Neural cell (in vitro differentiated cells): ENCODE measurements at regions not wholly inside any gene's neighbourhood (a gene's known extent, or its start where the extent isn't known, plus 50 kb on each side); places are given as distances from the start of the nearest gene placed in this dataset.

Experiments used
- H2AFZ ChIP-seq: fragments of 200-600, 300-800 bp; sonication (generic), shearing (Covaris generic); 2 replicates; pipeline ENCODE4 v1.6.0; 2014; ENCODE audit warnings: low read depth, mild to moderate bottlenecking, antibody characterized with exemption, low read length, moderate library complexity
- H3F3A ChIP-seq: fragments of 200-600 bp; shearing (Covaris generic); 2 replicates; pipeline ENCODE4 v1.6.1; 2016; ENCODE audit warnings: mild to moderate bottlenecking, moderate library complexity, mixed read lengths, antibody characterized with exemption, low read length; ENCODE audit not compliant: insufficient read depth, poor library complexity, severe bottlenecking
- H3K27ac ChIP-seq: fragments of 200-600, 300-800 bp; sonication (generic), shearing (Covaris generic); 2 replicates; pipeline ENCODE4 v1.5.1; 2014; ENCODE audit warnings: mild to moderate bottlenecking, low read length, moderate library complexity
- H3K27me3 ChIP-seq: fragments of 300-800, 200-600 bp; sonication (generic), shearing (Covaris generic); 2 replicates; pipeline ENCODE4 v1.6.0; 2014; ENCODE audit warnings: mild to moderate bottlenecking, low read depth, low read length, moderate library complexity; ENCODE audit not compliant: insufficient read depth
- H3K36me3 ChIP-seq: fragments of 300-800, 200-600 bp; sonication (generic), shearing (Covaris generic); 2 replicates; pipeline ENCODE4 v1.5.1; 2014; ENCODE audit warnings: mild to moderate bottlenecking, antibody characterized with exemption, low read length, moderate library complexity; ENCODE audit not compliant: insufficient read depth
- H3K4me2 ChIP-seq: fragments of 300-800, 200-600 bp; sonication (generic), shearing (Covaris generic); 2 replicates; pipeline ENCODE4 v1.6.0; 2014; ENCODE audit warnings: mild to moderate bottlenecking, low read length
- H3K4me3 ChIP-seq: fragments of 300-800, 200-600 bp; sonication (generic), shearing (Covaris generic); 2 replicates; pipeline ENCODE4 v1.5.1; 2014; ENCODE audit warnings: mild to moderate bottlenecking, low read length, moderate library complexity
- H3K79me2 ChIP-seq: fragments of 200-600 bp; shearing (Covaris generic); replicated peaks from 2 replicates; pipeline ENCODE4 v1.6.0; 2014; ENCODE audit warnings: mild to moderate bottlenecking, low read length, moderate library complexity; ENCODE audit not compliant: insufficient read depth
- H3K9ac ChIP-seq: fragments of 300-800, 200-600 bp; sonication (generic), shearing (Covaris generic); 2 replicates; pipeline ENCODE4 v1.6.1; 2016; ENCODE audit warnings: mild to moderate bottlenecking, low read length, mixed read lengths
- H3K9me2 ChIP-seq: fragments of 200-600 bp; shearing (Covaris generic); 2 replicates; pipeline ENCODE4 v1.6.1; 2016; ENCODE audit warnings: mild to moderate bottlenecking, low read length, mixed read lengths; ENCODE audit not compliant: insufficient read depth
- H3K9me3 ChIP-seq: fragments of 200-600, 300-800 bp; sonication (generic), shearing (Covaris generic); 2 replicates; pipeline ENCODE4 v1.6.1; 2016; ENCODE audit warnings: mild to moderate bottlenecking, mixed run types, low read length, moderate library complexity, mixed read lengths
- H4K20me1 ChIP-seq: fragments of 200-600 bp; shearing (Covaris generic); 2 replicates; pipeline ENCODE4 v1.6.1; 2016; ENCODE audit warnings: mild to moderate bottlenecking, mixed run types; ENCODE audit not compliant: insufficient read depth
- CTCF ChIP-seq: fragments of 450-650 bp; IDR thresholded peaks from 2 replicates; pipeline ENCODE4 v1.5.1; 2014; ENCODE audit warnings: antibody characterized with exemption, mild to moderate bottlenecking, moderate library complexity; ENCODE audit not compliant: poor library complexity, severe bottlenecking
- EP300 ChIP-seq: fragments of 450-650 bp; conservative IDR thresholded peaks from 2 replicates; pipeline ENCODE4 v1.6.1; 2014; ENCODE audit warnings: antibody characterized with exemption, mild to moderate bottlenecking, moderate library complexity; ENCODE audit not compliant: poor library complexity, severe bottlenecking
- EZH2 ChIP-seq: fragments of 200-600, 300-800 bp; shearing (Covaris generic), sonication (generic); IDR thresholded peaks from 2 replicates; pipeline ENCODE4 v1.6.1; 2014; ENCODE audit warnings: antibody characterized with exemption, low read length, borderline replicate concordance, mild to moderate bottlenecking; ENCODE audit not compliant: insufficient read depth, poor library complexity, severe bottlenecking
- MXI1 ChIP-seq: fragments of 450-650 bp; conservative IDR thresholded peaks from 2 replicates; pipeline ENCODE4 v1.6.1; 2014; ENCODE audit warnings: antibody characterized with exemption, mild to moderate bottlenecking; ENCODE audit not compliant: poor library complexity, severe bottlenecking
- POLR2AphosphoS5 ChIP-seq: IDR thresholded peaks from 2 replicates; pipeline ENCODE4 v1.6.1; 2012
- RAD21 ChIP-seq: fragments of 450-650 bp; conservative IDR thresholded peaks from 2 replicates; pipeline ENCODE4 v1.6.1; 2014; ENCODE audit warnings: antibody characterized with exemption, mild to moderate bottlenecking, moderate library complexity
- SMC3 ChIP-seq: fragments of 450-650 bp; conservative IDR thresholded peaks from 2 replicates; pipeline ENCODE4 v1.6.1; 2014; ENCODE audit warnings: antibody characterized with exemption, mild to moderate bottlenecking, moderate library complexity; ENCODE audit not compliant: poor library complexity
- TAF1 ChIP-seq: IDR thresholded peaks from 2 replicates; pipeline ENCODE4 v1.6.1; 2012; ENCODE audit warnings: low read depth
- TF ChIP-seq, protein P1 (sequence below): IDR thresholded peaks from 2 replicates; pipeline ENCODE4 v1.6.1; 2012; ENCODE audit warnings: borderline replicate concordance

DNA sequence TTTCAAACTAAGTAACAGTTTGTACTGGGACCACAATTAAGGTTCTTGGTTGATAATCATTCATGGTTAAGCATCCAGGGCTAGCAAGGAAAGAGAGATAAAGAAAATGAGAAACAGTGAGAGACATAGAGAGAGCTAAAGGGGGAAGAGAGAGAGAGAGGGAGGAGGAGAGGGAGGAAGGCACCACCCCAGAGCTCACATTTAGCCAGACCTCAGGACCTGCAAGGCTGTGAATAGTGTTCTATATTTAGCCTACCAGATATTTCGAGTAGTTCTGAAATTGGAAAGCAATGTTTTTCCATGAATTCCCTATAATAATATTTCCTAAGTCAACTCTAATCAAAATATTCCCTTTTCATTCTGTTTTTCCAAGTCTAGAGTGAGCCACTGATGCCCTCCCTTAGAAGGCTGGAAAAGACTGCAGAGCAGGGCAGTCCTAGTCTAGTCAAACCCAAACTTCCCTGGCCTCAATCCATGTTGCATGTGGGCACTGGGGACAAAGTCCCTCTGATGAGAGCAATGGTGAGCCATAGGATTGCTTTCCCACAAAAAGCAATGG lies 119.4 kb upstream of the INHBA start:
- Histone ChIP-seq H3K4me2 (no peak overlapping the region), H2AFZ (no peak overlapping the region), H3F3A (no peaks in the 10 kb centered on the region), H3K27me3 (no peaks in the 10 kb centered on the region), H3K79me2 (no peaks in the 10 kb centered on the region), H3K9me3 (no peaks in the 10 kb centered on the region), H3K9me2 (no peaks in the 10 kb centered on the region), H4K20me1 (no peaks in the 10 kb centered on the region), H3K27ac (no peak overlapping the region), H3K36me3 (no peaks in the 10 kb centered on the region), H3K4me3 (no peak overlapping the region), H3K9ac (no peak overlapping the region)
- no peak for TF ChIP-seq EP300
- TF ChIP-seq POLR2AphosphoS5, result no peak
- no peak for TF ChIP-seq TAF1
- TF ChIP-seq CTCF, result no peak
- TF ChIP-seq, protein P1, sequence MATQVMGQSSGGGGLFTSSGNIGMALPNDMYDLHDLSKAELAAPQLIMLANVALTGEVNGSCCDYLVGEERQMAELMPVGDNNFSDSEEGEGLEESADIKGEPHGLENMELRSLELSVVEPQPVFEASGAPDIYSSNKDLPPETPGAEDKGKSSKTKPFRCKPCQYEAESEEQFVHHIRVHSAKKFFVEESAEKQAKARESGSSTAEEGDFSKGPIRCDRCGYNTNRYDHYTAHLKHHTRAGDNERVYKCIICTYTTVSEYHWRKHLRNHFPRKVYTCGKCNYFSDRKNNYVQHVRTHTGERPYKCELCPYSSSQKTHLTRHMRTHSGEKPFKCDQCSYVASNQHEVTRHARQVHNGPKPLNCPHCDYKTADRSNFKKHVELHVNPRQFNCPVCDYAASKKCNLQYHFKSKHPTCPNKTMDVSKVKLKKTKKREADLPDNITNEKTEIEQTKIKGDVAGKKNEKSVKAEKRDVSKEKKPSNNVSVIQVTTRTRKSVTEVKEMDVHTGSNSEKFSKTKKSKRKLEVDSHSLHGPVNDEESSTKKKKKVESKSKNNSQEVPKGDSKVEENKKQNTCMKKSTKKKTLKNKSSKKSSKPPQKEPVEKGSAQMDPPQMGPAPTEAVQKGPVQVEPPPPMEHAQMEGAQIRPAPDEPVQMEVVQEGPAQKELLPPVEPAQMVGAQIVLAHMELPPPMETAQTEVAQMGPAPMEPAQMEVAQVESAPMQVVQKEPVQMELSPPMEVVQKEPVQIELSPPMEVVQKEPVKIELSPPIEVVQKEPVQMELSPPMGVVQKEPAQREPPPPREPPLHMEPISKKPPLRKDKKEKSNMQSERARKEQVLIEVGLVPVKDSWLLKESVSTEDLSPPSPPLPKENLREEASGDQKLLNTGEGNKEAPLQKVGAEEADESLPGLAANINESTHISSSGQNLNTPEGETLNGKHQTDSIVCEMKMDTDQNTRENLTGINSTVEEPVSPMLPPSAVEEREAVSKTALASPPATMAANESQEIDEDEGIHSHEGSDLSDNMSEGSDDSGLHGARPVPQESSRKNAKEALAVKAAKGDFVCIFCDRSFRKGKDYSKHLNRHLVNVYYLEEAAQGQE, result no peak
- no peak for TF ChIP-seq RAD21
- no peak for TF ChIP-seq EZH2
- no peak for TF ChIP-seq MXI1
- no peak for TF ChIP-seq SMC3

DNA sequence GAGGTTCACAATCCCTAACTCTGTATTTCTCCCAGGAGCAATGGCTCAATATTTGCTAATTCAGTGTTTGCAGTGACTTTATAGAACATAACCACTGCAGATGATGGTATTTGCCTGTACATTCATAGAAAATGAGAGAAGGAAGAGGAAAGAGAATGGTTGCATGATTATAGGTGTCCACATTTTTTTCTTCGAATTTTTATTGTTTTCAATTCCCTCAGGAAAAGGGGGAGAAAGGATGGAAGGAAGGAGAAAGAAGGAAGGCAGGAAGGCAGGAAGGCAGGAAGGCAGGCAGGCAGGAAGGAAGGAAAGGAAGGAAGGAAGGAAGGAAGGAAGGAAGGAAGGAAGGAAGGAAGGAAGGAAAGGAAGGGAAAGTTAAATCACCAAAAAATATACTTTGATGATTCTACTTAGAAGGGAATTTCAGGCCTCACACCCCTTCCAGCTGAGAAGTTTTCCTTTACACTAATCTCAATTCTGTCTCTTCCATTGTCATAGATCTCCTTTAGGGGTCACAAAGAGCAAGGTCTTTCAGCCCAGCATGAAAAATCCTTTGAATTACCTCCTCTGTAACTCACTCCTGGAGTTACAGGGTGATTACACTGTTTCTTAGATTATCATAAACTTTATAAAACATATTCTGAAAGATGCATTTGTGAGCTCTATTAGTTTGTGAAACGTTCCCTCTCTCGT lies 118.8 kb upstream of the INHBA start:
- H4K20me1 ChIP-seq, result no peaks in the 10 kb centered on the region
- H3K9ac ChIP-seq, result no peak overlapping the region
- no peaks in the 10 kb centered on the region for H3K9me3 ChIP-seq
- no peak overlapping the region for H2AFZ ChIP-seq
- H3K4me3 ChIP-seq, result no peak overlapping the region
- H3K79me2 ChIP-seq, result no peaks in the 10 kb centered on the region
- no peak for TF ChIP-seq EZH2
- TF ChIP-seq, protein P1, result no peak
- no peak for TF ChIP-seq SMC3
- no peak for TF ChIP-seq CTCF
- no peak for TF ChIP-seq TAF1
- TF ChIP-seq EP300, result no peak
- TF ChIP-seq RAD21, result no peak
- no peak for TF ChIP-seq MXI1
- no peak for TF ChIP-seq POLR2AphosphoS5
- no peaks in the 10 kb centered on the region for H3K36me3 ChIP-seq
- H3K27ac ChIP-seq, result no peak overlapping the region
- no peaks in the 10 kb centered on the region for H3F3A ChIP-seq
- no peaks in the 10 kb centered on the region for H3K27me3 ChIP-seq
- no peaks in the 10 kb centered on the region for H3K9me2 ChIP-seq
- no peak overlapping the region for H3K4me2 ChIP-seq
